ENCODE measurements at regions not wholly inside any gene's neighbourhood (a gene's known extent, or its start where the extent isn't known, plus 50 kb on each side); places are given as distances from the start of the nearest gene placed in this dataset.

DNA sequence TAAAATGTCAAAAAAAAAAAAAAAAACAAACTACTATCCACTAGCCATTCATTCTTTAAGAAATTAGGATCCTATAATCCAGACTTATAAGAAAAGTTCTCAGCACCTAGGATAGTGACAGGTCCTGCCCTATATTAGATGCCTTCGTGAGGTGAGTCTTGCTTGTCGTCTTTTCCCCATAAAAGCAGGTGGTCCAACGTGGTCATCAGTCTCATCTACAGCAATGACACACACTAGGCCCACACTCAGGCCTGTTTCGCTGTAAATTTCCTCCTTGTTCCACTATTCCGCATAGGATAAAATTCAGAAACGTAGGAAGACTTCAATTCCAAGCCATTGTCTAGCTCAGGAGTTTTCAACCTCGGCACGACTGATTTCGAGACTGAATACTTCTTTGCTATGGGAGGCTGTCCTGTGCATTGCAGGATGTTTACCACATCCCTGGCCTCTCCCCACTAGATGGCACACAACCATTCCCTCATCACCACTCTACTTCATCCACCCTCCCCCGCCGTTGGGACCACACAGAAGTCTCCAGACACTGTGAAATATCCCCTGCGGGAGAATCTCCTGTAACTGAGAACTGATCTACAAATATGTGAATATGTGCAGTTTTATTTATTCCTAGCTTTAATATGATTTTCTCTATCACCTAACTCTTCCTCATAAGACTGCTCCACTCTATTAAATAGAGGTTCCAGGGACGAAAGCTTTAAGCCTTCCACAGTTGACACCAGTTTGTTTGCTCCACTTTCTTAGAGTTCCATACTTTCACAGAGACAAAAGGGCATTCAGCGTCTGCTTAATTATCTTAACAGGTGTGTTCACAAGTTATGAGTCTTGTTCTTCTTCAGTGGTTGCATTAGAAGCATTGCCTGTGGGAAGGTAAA is 346.3 kb downstream of the BMP2 start:
- no peak for TF ChIP-seq ZFP30 (CRISPR knock-in tag; IDR thresholded peaks at IDR 0.05)
- TF ChIP-seq, protein P1, sequence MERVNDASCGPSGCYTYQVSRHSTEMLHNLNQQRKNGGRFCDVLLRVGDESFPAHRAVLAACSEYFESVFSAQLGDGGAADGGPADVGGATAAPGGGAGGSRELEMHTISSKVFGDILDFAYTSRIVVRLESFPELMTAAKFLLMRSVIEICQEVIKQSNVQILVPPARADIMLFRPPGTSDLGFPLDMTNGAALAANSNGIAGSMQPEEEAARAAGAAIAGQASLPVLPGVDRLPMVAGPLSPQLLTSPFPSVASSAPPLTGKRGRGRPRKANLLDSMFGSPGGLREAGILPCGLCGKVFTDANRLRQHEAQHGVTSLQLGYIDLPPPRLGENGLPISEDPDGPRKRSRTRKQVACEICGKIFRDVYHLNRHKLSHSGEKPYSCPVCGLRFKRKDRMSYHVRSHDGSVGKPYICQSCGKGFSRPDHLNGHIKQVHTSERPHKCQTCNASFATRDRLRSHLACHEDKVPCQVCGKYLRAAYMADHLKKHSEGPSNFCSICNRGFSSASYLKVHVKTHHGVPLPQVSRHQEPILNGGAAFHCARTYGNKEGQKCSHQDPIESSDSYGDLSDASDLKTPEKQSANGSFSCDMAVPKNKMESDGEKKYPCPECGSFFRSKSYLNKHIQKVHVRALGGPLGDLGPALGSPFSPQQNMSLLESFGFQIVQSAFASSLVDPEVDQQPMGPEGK (CRISPR knock-in tag; IDR thresholded peaks at IDR 0.05; ENCODE audit: borderline replicate concordance) = no peak
- TF ChIP-seq CSDC2 (CRISPR knock-in tag; IDR thresholded peaks at IDR 0.05) = no peak
- no peak for TF ChIP-seq RARB (CRISPR knock-in tag; IDR thresholded peaks at IDR 0.05)
- no peak for TF ChIP-seq ZFP3 (CRISPR knock-in tag; IDR thresholded peaks at IDR 0.05)
- TF ChIP-seq SNAI2 (CRISPR knock-in tag; IDR thresholded peaks at IDR 0.05) = no peak
- TF ChIP-seq, protein P2, sequence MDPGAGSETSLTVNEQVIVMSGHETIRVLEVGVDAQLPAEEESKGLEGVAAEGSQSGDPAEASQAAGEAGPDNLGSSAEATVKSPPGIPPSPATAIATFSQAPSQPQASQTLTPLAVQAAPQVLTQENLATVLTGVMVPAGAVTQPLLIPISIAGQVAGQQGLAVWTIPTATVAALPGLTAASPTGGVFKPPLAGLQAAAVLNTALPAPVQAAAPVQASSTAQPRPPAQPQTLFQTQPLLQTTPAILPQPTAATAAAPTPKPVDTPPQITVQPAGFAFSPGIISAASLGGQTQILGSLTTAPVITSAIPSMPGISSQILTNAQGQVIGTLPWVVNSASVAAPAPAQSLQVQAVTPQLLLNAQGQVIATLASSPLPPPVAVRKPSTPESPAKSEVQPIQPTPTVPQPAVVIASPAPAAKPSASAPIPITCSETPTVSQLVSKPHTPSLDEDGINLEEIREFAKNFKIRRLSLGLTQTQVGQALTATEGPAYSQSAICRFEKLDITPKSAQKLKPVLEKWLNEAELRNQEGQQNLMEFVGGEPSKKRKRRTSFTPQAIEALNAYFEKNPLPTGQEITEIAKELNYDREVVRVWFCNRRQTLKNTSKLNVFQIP (CRISPR knock-in tag; IDR thresholded peaks at IDR 0.05; ENCODE audit: borderline replicate concordance, low read depth) = no peak
- no peak for TF ChIP-seq ARNTL (CRISPR knock-in tag; IDR thresholded peaks at IDR 0.05; ENCODE audit: borderline replicate concordance, low read depth)
- TF ChIP-seq TCF4 (CRISPR knock-in tag; IDR thresholded peaks at IDR 0.05; ENCODE audit: borderline replicate concordance) = no peak
- no peak for TF ChIP-seq OSR1 (CRISPR knock-in tag; IDR thresholded peaks at IDR 0.05)
- TF ChIP-seq BACH2 (CRISPR knock-in tag; IDR thresholded peaks at IDR 0.05; ENCODE audit: borderline replicate concordance) = no peak

All from SK-N-SH treated with all-trans-retinoic acid at 6 μM for 48 hours (cell line).